ENCODE measurements at regions not wholly inside any gene's neighbourhood (a gene's known extent, or its start where the extent isn't known, plus 50 kb on each side); places are given as distances from the start of the nearest gene placed in this dataset.

GRCh38 chr10:85528318-85528652, 838.3 kb downstream of the GRID1 start (continued):
- no peak for TF ChIP-seq PATZ1 (CRISPR knock-in tag; IDR thresholded peaks at IDR 0.05; ENCODE audit: borderline replicate concordance)
- no peak for TF ChIP-seq ILF3 (IDR thresholded peaks at IDR 0.05; ENCODE audit: borderline replicate concordance)
- no peak for TF ChIP-seq PCBP1 (IDR thresholded peaks at IDR 0.05; ENCODE audit: low read depth, low read length, poor library complexity, severe bottlenecking)

- no peaks in the 10 kb centered on the region for H3K27me3 ChIP-seq (ENCODE audit: control insufficient read depth in 2 of 2, insufficient read depth in 2 of 2, low read length in 2 of 2)
- DNase-seq (ENCODE audit: extremely low read depth in 1 of 4, low spot score in 3 of 4) (no peak), ATAC-seq (no peak), FAIRE-seq (no peak)
- no peaks in the 10 kb centered on the region for H4K20me1 ChIP-seq (replicated peaks; ENCODE audit: control insufficient read depth, insufficient read depth, low read length)
- no peak for TF ChIP-seq CBFA2T2 (conservative IDR thresholded peaks at IDR 0.05)
- TF ChIP-seq VEZF1 (CRISPR knock-in tag; IDR thresholded peaks at IDR 0.05): no peak
- TF ChIP-seq HEY1 (CRISPR knock-in tag; IDR thresholded peaks at IDR 0.05; ENCODE audit: borderline replicate concordance): no peak
- no peak for TF ChIP-seq ARID2 (IDR thresholded peaks at IDR 0.05)
- TF ChIP-seq ZHX1 (conservative IDR thresholded peaks at IDR 0.05; ENCODE audit: low read length): no peak
- TF ChIP-seq AFF4 (CRISPR knock-in tag; IDR thresholded peaks at IDR 0.05): no peak
- no peak overlapping the region for H2AFZ ChIP-seq (ENCODE audit: low read depth, low read length)
- no TSS peak for BruUV-seq (replicated peaks)
- intact Hi-C loops (cut with micrococcal nuclease) (no loop called here), in situ Hi-C loops (cut with MboI) (no loop called here)
- peaks cover 5% of the 10 kb centered on the region for H3K9me3 ChIP-seq (replicated peaks; ENCODE audit: control insufficient read depth, insufficient read depth, low read depth, low read length)
- H3K9ac ChIP-seq (ENCODE audit: insufficient read depth in 1 of 2, low read depth in 2 of 2, low read length in 2 of 2): no peak overlapping the region
- no peak overlapping the region for H3K4me2 ChIP-seq (ENCODE audit: insufficient read depth, low read length)
- 0% methylated on average over 3 of the region's 3 CpGs for WGBS (ENCODE audit: insufficient coverage, low coverage, missing lambda C conversion rate)
- no peak overlapping the region for H3K27ac ChIP-seq (ENCODE audit: extremely low read depth, low read depth, low read length)
- no peaks in the 10 kb centered on the region for H3K79me2 ChIP-seq (ENCODE audit: control insufficient read depth, insufficient read depth, low read length)
- no peak overlapping the region for H3K4me3 ChIP-seq
- no peaks in the 10 kb centered on the region for H3K4me1 ChIP-seq (replicated peaks in 1 of 2; ENCODE audit: control insufficient read depth in 2 of 2, insufficient read depth in 2 of 2, low read length in 2 of 2)
- POLR2A ChIA-PET: no interaction called here
- H3K36me3 ChIP-seq (ENCODE audit: control insufficient read depth, insufficient read depth, low read length): no peaks in the 10 kb centered on the region
- no peaks in the 10 kb centered on the region for H3K9me1 ChIP-seq (ENCODE audit: control insufficient read depth, insufficient read depth, low read length)
- CTCF ChIA-PET (ENCODE audit: low intra/inter-chr PET ratio): no interaction called here
Observed at GRCh38 chr10:85531706-85532105, 834.9 kb downstream of the GRID1 start.

Measured in K562 (cell line).